ENCODE measurements at regions not wholly inside any gene's neighbourhood (a gene's known extent, or its start where the extent isn't known, plus 50 kb on each side); places are given as distances from the start of the nearest gene placed in this dataset.

GRCh38 chr21:16473988-16474387 lies 744.2 kb downstream of the USP25 start:
- TF ChIP-seq CTCF (IDR thresholded peaks at IDR 0.05) = no peak
- TF ChIP-seq POLR2A (IDR thresholded peaks at IDR 0.05) = no peak
